ENCODE measurements at regions not wholly inside any gene's neighbourhood (a gene's known extent, or its start where the extent isn't known, plus 50 kb on each side); places are given as distances from the start of the nearest gene placed in this dataset.

GRCh38 chr14:66046591-66046990, 439.6 kb upstream of the CCDC196 start:
- Histone ChIP-seq H4K20me1 (ENCODE audit: insufficient read depth) (no peaks in the 10 kb centered on the region), H3K9ac (no peak overlapping the region), H3K36me3 (ENCODE audit: insufficient read depth) (no peaks in the 10 kb centered on the region), H3K27me3 (ENCODE audit: insufficient read depth, low read depth) (no peaks in the 10 kb centered on the region), H3K4me3 (IDR thresholded peaks at IDR 0.05; ENCODE audit: insufficient read depth, low read depth, low read length) (no peak overlapping the region), H3K27ac (no peak overlapping the region), H3K4me1 (ENCODE audit: low read depth, poor library complexity, severe bottlenecking) (no peaks in the 10 kb centered on the region), H2AFZ (ENCODE audit: low read depth) (no peak overlapping the region), H3K79me2 (ENCODE audit: insufficient read depth, low read depth) (no peaks in the 10 kb centered on the region), H3K4me2 (no peak overlapping the region)
- no peak for TF ChIP-seq CTCF (conservative IDR thresholded peaks at IDR 0.05; ENCODE audit: low read depth, low read length)

- H3K36me3 ChIP-seq (ENCODE audit: insufficient read depth): no peaks in the 10 kb centered on the region
- no peak for TF ChIP-seq CTCF (conservative IDR thresholded peaks at IDR 0.05; ENCODE audit: low read depth, low read length)
Observed at GRCh38 chr14:66056268-66056907, 429.8 kb upstream of the CCDC196 start.

DNA sequence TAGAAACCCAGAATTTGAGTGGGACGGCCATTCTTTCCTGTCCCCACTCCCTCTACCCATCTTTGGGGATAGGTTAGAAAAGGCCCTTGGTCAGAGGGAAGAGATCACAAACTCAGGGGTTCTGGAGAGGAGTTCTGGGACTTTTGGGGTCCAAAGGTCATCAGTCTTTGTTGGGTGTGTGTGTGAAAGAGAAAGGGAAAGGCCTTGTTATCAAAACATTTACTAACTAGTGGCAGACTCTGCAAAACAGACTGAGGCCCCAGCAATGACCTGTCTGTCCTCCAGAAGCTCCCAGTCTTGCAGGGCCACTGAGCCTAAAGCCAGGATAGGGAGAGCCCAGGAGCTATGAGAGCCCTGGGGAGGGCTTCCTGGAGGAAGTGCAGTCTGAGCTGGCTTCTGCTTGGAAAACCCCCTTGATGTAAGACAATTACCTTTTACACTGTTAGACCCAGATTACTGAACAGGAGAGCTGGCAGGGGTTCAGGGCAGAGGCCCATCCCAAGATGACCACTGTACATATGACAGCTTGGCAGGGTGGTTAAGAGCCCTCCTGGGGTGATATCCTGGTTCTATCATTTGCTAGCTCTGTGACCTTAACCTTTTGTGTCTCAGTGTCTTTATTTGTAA, 429.1 kb upstream of the CCDC196 start:
- Histone ChIP-seq H3K79me2 (ENCODE audit: insufficient read depth, low read depth) (no peaks in the 10 kb centered on the region), H3K9ac (no peak overlapping the region), H4K20me1 (ENCODE audit: insufficient read depth) (no peaks in the 10 kb centered on the region), H3K27ac (no peak overlapping the region), H3K4me1 (ENCODE audit: low read depth, poor library complexity, severe bottlenecking) (no peaks in the 10 kb centered on the region), H3K27me3 (ENCODE audit: insufficient read depth, low read depth) (no peaks in the 10 kb centered on the region), H3K4me3 (IDR thresholded peaks at IDR 0.05; ENCODE audit: insufficient read depth, low read depth, low read length) (no peak overlapping the region), H3K36me3 (ENCODE audit: insufficient read depth) (no peaks in the 10 kb centered on the region), H2AFZ (ENCODE audit: low read depth) (no peak overlapping the region), H3K4me2 (no peak overlapping the region)
- no peak for TF ChIP-seq CTCF (conservative IDR thresholded peaks at IDR 0.05; ENCODE audit: low read depth, low read length)

More at GRCh38 chr14:66056268-66056907, 429.8 kb upstream of the CCDC196 start:
- Histone ChIP-seq H3K9ac (no peak overlapping the region), H2AFZ (ENCODE audit: low read depth) (no peak overlapping the region), H3K27me3 (ENCODE audit: insufficient read depth, low read depth) (no peaks in the 10 kb centered on the region), H3K4me3 (IDR thresholded peaks at IDR 0.05; ENCODE audit: insufficient read depth, low read depth, low read length) (no peak overlapping the region), H3K27ac (no peak overlapping the region), H4K20me1 (ENCODE audit: insufficient read depth) (no peaks in the 10 kb centered on the region), H3K4me2 (no peak overlapping the region), H3K79me2 (ENCODE audit: insufficient read depth, low read depth) (no peaks in the 10 kb centered on the region), H3K4me1 (ENCODE audit: low read depth, poor library complexity, severe bottlenecking) (no peaks in the 10 kb centered on the region)

DNA sequence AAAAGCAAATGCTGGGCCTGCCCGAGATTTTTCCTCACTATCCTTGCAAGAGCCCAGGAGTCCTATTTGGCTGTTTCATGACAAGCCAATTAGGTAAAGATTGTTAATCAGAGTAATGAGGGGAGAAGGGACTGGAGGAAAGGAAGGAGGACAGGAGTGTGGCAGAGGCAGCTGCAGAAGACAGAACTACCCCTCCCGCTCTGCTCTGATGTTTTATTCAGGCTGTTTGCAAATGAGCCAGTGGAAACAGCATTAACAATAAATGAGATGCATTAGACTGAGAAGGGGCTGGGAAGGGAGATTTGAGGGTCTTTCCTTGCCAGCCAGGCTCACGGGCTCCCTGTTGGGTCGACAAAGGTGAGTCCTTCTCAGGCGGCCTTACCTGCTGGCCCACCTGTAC, 421.0 kb upstream of the CCDC196 start:
- TF ChIP-seq CTCF (conservative IDR thresholded peaks at IDR 0.05; ENCODE audit: low read depth, low read length): no peak
- H3K79me2 ChIP-seq (ENCODE audit: insufficient read depth, low read depth): no peaks in the 10 kb centered on the region
- H3K4me1 ChIP-seq (ENCODE audit: low read depth, poor library complexity, severe bottlenecking): no peaks in the 10 kb centered on the region
- no peaks in the 10 kb centered on the region for H3K27me3 ChIP-seq (ENCODE audit: insufficient read depth, low read depth)
- H3K27ac ChIP-seq: no peak overlapping the region
- H3K9ac ChIP-seq: no peak overlapping the region
- no peak overlapping the region for H3K4me2 ChIP-seq
- no peak overlapping the region for H3K4me3 ChIP-seq (IDR thresholded peaks at IDR 0.05; ENCODE audit: insufficient read depth, low read depth, low read length)
- H4K20me1 ChIP-seq (ENCODE audit: insufficient read depth): no peaks in the 10 kb centered on the region
- no peaks in the 10 kb centered on the region for H3K36me3 ChIP-seq (ENCODE audit: insufficient read depth)
- no peak overlapping the region for H2AFZ ChIP-seq (ENCODE audit: low read depth)

Data from KMS-11 (cell line).